Activated CD4-positive, alpha-beta T cell treated with anti-CD3 and anti-CD28 coated beads, Interleukin-2, amount 50 U/mL, for 24 hours (primary cell): ENCODE measurements at regions not wholly inside any gene's neighbourhood (a gene's known extent, or its start where the extent isn't known, plus 50 kb on each side); places are given as distances from the start of the nearest gene placed in this dataset.

Experiments used
- DNase-seq, 2 donors: peaks; one replicate each; pipeline ENCODE4 v3.0.0-alpha.2; 2020; ENCODE audit warnings: low read depth in 1 of 2, low spot score in 1 of 2

DNA sequence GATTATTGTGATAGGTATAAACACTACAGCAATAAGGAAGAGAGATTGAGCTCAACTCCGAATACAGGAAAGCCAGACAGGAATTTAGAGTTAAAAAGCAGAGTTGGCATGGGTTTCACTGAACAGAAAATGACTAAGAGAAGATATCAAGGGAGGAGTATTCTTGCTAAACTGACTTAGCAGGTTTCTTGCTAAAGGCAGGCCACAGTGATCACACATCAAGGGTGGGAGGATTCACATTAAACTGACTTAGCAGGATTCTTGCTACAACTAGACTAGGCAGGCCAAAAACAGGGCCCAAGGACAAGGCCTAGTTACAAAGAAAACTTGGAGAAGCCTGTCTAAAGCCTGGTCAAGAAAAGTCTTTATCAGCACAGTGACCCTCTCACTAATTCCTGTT, 195.1 kb downstream of the MAGEB5 start:
- DNase-seq, result no peak

DNA sequence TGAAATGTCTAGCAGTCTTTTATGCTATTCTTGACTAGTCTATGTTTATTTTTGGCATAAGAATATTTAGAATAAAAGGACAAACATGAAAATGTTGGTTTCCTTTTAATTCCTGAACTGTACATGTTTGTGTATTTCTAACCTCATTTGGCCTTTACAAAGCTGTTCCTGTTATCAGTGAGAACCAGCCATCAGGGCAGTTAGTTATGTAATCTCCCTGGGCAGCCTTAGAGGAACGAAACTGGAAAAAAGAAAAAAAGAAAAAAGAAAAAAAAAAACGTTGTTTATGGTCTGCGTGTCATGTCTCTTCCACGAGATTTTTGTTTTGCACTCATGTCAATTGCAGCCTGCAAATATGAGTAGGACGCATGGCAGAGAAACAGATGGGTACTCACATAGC, 193.7 kb downstream of the MAGEB5 start:
- DNase-seq, result no peak

DNA sequence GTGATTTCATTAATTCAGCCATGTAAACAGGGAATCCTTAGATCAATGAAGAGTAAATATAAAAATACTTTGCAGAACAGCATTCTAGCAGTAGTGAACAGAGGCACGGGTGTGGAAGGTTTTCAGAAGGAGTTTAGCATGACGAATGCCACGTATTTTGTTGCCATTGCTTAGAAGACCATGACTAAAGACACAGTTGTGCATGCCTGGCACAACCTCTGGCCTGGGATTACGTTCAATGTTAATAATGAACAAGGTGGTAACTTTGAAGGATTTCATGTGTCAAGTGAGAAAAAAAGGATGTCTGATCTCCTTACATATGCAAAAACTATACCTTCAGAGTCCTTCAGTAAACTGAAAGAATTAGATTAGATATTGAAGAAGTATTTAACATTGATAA, 171.9 kb downstream of the MAGEB5 start:
- no peak for DNase-seq

DNA sequence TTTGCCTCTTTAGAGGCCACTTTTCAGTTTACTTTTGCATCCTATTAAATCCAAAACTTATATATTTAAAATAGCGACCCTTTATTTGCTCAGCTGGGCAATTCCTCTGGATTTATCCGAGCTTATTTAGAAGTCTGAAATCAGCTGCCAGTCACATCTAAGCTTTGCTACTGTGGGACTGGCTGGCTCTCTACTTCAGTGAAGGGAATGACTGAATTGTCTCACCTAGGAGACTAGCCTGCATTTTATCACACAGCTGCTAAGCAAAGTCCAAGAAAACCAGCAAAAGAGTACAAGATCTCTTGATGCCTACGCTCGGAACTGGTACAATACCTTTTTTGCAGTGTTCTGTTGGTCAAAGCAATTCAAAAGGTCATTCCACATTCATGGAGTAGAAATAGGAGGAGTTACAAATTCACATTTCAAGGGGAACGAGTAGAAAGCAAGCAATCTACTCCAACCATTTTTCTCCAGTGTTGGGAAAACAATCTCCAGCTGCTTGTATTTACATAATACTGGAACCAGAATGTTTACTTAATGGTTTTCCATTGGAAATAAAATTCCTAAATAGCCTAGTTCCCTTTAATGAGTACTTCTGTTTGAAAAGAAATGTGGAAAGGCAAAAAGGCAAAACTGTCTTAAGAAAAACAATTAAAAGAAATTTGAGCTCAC, 160.2 kb downstream of the MAGEB5 start:
- DNase-seq, result no peak

DNA sequence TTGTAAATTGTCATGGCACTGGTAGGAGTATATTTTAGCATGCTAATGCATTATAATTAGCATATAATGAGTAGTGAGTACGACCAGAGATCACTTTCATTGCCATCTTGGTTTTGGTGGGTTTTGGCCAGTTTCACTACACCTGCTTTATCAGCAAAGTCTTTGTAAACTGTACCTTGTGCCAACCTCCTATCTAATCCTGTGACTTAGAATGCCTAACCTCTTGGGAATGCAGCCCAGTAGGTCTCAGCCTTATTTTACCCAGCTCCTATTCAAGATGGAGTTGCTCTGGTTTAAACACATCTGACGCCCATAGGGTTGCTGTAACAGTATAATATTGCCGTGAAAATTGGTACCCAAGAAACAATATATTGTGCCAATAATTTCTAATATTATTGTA, 159.4 kb downstream of the MAGEB5 start:
- no peak for DNase-seq

DNA sequence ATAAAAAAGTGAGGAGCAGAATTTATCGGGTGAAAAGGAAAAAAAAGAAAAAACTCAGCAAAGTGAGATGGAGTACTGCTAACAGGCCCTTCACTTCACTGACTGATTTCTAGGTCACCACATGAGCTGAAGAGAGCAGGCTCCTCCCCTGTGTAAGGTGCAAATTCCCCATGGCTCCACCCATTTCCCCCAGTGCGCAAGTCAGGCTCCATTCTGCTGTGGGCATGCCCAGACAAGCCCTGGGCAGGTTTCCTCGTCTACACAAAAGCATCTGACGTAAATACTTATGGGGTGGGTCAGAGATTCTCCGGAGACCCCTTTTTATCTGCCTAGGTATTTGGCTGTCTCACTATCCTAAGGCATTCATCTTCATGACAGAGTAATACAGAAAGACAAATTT, 157.9 kb downstream of the MAGEB5 start:
- DNase-seq, result no peak

DNA sequence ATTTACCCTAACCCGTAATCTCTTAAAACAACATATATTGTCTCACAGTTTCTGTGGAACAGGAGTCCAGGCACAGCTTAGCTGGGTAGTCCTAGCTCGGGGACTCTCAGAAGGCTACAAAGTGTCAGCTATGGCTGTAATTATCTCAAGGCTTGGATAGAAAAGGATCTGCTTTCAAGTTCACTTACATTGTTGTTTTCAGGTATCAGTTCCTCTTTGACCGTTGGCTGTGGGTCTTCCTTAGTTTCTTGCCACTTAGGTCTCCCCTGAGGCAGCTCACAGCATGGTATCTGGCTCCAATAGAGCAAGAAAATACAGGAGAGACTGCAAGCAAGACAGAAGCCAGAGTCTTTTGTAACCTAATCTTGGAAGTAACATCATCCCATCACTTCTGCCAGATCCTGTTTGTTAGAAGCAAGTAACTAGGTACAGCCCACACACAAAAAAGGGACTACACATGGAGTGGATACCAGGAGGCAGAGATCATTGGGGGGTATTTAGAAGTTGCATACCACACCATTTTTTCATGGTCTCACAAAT, 137.0 kb downstream of the MAGEB5 start:
- no peak for DNase-seq

DNA sequence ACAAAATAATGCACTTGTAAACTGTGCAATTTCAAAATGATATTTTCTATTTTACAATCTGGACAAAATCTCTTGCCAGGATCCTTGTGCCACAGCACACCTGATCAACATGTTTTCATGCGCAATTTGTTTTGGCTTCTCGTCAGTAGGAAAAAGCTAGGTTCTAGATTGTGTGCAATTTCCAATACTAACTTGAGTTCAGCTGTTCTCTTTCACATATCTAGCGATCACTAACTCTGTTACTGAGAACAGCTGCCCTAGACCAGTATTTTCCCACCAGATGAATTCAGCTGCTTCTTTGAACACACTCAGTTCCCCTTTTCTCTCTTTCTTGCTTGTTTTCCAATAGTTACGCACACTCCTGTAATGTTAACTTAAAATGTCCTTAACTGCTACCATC, 131.2 kb downstream of the MAGEB5 start:
- no peak for DNase-seq

DNA sequence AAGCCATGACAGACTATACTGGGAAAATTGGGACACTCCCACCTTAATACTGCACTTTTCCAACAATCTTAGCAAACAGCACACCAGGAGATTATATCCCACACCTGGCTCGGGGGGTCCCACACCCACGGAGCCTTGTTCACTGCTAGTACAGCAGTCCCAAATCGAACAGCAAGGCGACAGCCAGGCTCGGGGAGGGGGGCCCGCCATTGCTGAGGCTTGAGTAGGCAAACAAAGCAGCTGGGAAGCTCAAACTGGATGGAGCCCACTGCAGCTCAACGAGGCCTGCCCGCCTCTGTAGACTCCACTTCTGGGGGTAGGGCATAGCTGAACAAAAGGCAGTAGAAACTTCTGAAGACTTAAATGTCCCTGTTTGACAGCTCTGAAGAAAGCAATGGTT, 118.3 kb downstream of the MAGEB5 start:
- no peak for DNase-seq

DNA sequence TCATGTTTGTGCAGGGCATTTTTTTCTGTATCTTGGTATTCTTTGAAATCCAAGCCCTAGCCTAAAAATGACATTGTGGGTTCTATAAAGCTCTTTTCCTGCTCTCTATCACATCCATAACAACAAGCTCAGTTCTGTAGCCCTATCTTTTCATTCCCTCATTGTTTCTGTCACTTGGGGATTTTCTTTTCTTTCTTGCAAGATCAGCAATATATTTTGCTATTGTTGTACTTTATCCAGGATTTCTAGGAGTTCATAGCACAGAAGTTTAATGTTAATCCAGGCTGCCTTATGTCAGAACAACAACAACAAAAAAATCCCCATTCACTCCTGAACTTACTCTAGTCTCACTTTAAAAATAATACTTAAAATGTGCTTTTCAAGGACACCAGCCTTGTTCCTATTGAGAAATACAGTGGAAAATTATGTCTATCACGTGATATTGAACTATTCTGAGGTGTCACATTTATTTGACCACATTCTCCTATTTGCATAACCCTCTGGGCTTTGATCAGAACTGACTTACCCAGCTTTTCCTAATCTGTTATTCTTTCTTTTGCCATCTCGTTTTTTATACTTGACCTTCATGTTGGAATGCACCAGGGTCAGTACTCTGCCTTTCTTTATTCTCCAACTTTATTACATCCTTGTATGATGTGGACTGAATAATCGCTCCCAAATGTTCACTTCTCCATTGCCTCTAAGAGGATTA, 112.8 kb downstream of the MAGEB5 start:
- DNase-seq, result no peak

DNA sequence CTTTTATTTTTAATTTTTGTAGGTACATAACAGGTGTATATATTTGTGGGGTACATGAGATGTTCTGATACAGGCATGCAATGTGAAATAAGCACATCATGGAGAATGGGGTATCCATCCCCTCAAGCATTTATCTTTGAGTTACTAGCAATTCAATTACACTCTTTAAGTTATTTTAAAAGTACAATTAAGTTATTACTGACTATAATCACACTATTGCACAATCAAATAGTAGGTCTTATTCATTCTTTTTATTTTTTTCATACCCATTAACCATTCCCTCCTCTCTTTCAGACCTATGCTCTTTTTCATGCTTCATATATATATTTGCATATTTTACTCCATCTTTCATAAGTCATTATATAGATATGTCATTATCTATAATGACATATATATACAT, 93.3 kb downstream of the MAGEB5 start:
- DNase-seq, result no peak

DNA sequence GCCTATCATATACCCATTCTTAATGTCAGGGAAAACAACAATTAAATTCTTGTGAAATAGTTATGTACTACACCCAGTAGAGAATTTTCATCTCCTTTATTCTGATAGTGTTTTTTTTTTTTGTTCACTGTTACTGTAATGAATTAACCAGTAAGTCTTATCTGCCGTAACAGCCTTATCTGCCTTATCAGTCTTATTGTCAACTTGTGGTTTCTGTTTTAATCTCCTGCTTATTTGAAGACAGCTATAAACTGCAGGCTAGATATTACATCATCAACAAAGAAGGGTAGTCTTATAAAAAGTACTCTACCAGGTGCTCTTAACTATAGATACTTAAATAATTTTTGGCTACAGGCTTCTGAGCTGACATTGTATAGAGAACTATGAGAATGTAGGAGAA, 79.5 kb downstream of the MAGEB5 start:
- DNase-seq, result no peak

DNA sequence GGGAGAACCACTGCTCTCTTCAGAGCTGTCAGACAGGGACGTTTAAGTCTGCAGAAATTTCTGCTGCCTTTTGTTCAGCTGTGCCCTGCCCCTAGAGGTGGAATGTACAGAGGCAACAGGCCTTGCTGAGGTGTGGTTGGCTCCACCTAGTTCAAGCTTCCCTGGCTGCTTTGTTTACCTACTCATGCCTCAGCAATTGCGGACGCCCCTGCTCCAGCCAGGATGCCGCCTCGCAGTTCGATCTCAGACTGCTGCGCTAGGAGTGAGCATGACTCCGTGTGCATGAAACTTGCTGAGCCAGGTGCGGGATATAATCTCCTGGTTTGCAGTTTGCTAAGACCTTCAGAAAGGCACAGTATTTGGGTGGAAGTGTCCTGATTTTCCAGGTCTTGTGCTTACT, 70.9 kb downstream of the MAGEB5 start:
- no peak for DNase-seq
